Mononuclear cell (primary cell): ENCODE measurements at regions not wholly inside any gene's neighbourhood (a gene's known extent, or its start where the extent isn't known, plus 50 kb on each side); places are given as distances from the start of the nearest gene placed in this dataset.

Source experiments
- H3K27me3 ChIP-seq: 2 replicates; pipeline ENCODE4 v1.6.0; 2011; ENCODE audit warnings: low read length, control low read depth; ENCODE audit not compliant: insufficient read depth
- H3K4me1 ChIP-seq: 2 replicates; pipeline ENCODE4 v1.5.1; 2011; ENCODE audit warnings: mild to moderate bottlenecking, low read length, control low read depth; ENCODE audit not compliant: insufficient read depth
- H3K4me3 ChIP-seq: 2 replicates; pipeline ENCODE4 v1.5.1; 2011; ENCODE audit warnings: mild to moderate bottlenecking, low read length, moderate library complexity
- H3K9me3 ChIP-seq: 2 replicates; pipeline ENCODE4 v1.5.1; 2011; ENCODE audit warnings: low read depth, mild to moderate bottlenecking, control low read depth, low read length

DNA sequence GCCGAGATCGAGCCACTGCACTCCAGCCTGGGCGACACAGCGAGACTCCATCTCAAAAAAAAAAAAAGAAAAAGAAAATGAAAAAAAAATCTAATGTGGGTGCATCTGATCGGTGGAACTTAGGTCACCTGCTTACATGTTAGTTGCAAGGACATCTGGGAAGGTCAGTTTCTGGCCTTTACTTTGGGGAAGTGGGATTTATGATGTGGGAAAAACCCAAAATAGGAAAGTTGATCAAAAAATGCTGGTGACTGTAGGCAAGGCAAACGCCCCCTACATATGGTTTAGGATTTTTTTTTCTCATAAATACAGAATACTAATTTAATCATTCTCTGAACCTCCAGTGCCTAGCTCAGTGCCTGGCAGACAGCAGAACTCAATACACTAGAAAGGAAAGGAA, 69.2 kb upstream of the PIM1 start:
- no peaks in the 10 kb centered on the region for H3K9me3 ChIP-seq
- no peaks in the 10 kb centered on the region for H3K27me3 ChIP-seq
- peaks cover 40% of the 10 kb centered on the region for H3K4me1 ChIP-seq
- no peak overlapping the region for H3K4me3 ChIP-seq

GRCh38 chr6:37101991-37102298, 68.0 kb upstream of the PIM1 start:
- no peaks in the 10 kb centered on the region for H3K9me3 ChIP-seq
- H3K27me3 ChIP-seq = no peaks in the 10 kb centered on the region
- H3K4me1 ChIP-seq = peaks cover 40% of the 10 kb centered on the region
- H3K4me3 ChIP-seq = no peak overlapping the region

- Histone ChIP-seq H3K27me3 (no peaks in the 10 kb centered on the region), H3K4me1 (peaks cover 40% of the 10 kb centered on the region), H3K4me3 (peak overlapping the region; percentile 25), H3K9me3 (no peaks in the 10 kb centered on the region)
These were observed 67.4 kb upstream of the PIM1 start for GRCh38 chr6:37102299-37103168.

GRCh38 chr6:37103169-37104039, 66.5 kb upstream of the PIM1 start:
- no peaks in the 10 kb centered on the region for H3K9me3 ChIP-seq
- H3K4me1 ChIP-seq = peaks cover 40% of the 10 kb centered on the region
- H3K27me3 ChIP-seq = no peaks in the 10 kb centered on the region
- peak overlapping the region; percentile 25 for H3K4me3 ChIP-seq

- Histone ChIP-seq H3K4me3 (no peak overlapping the region), H3K4me1 (peaks cover 33% of the 10 kb centered on the region), H3K27me3 (no peaks in the 10 kb centered on the region), H3K9me3 (no peaks in the 10 kb centered on the region)
These were observed 65.2 kb upstream of the PIM1 start for GRCh38 chr6:37104824-37105147.

DNA sequence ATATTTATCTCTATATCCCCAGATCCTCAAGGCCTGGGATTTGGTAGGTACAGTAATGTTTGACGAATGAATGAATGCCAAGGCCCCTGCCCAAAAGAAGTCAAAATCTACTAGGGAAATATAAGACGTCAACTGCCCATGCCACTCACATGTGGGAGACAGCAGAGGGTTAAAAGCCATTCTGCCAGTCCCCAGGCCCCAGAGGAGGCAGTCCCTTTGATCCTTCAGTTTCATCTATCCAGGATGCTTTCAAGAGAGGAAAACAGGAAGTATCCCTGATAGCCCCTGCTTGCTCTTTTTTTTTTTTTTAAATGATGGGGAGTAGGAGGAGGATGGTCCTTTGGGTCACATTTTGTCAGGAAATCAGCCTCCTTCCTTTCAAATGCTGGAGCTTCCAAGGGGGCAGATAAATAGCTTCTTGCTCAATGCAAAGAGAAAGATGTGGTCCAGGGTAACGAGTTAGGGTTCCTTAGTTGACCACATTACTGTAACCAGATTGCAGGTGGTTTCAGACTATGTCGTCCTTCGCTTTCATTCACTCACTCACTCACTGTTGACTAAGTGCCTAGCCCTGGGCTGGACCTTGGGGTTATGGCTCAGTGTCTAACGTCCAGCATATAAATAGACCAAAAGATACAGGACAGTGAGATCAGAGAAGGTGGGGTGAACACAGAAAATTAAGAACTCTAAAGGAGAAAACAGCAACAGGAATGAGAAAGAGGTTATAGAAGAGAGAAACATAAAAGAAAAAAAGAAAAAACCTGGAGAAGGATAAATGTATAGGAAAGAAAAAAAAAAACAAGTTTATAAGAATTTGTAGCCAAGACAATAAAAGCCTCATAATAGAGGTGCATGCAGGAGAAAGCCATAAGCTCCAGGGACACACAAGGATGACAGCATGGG, 64.6 kb upstream of the PIM1 start:
- no peaks in the 10 kb centered on the region for H3K27me3 ChIP-seq
- no peaks in the 10 kb centered on the region for H3K9me3 ChIP-seq
- H3K4me1 ChIP-seq = peaks cover 32% of the 10 kb centered on the region
- H3K4me3 ChIP-seq = no peak overlapping the region

GRCh38 chr6:37106051-37106363, 63.9 kb upstream of the PIM1 start:
- Histone ChIP-seq H3K4me3 (no peak overlapping the region), H3K9me3 (no peaks in the 10 kb centered on the region), H3K27me3 (no peaks in the 10 kb centered on the region), H3K4me1 (peaks cover 32% of the 10 kb centered on the region)

DNA sequence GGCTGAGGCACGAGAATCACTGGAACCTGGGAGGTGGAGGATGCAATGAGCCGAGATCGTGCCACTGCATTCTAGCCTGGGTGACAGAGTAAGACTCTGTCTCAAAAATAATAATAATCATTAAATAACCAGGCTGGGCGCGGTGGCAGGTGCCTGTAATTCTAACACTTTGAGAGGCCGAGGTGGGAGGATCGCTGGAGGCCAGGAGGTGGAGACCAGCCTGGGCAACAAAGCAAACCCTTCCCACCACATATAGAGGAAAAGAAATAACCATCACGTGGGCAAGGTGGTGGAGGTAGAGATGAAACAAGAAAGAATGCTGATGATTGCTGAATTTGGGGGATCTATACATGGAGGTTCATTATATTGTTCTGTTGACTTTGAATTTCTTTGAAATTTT, 63.4 kb upstream of the PIM1 start:
- Histone ChIP-seq H3K4me1 (peaks cover 32% of the 10 kb centered on the region), H3K9me3 (no peaks in the 10 kb centered on the region), H3K27me3 (no peaks in the 10 kb centered on the region), H3K4me3 (no peak overlapping the region)

- Histone ChIP-seq H3K4me1 (peaks cover 27% of the 10 kb centered on the region), H3K4me3 (no peak overlapping the region), H3K9me3 (no peaks in the 10 kb centered on the region), H3K27me3 (no peaks in the 10 kb centered on the region)
These were observed 62.9 kb upstream of the PIM1 start for GRCh38 chr6:37106982-37107491.

DNA sequence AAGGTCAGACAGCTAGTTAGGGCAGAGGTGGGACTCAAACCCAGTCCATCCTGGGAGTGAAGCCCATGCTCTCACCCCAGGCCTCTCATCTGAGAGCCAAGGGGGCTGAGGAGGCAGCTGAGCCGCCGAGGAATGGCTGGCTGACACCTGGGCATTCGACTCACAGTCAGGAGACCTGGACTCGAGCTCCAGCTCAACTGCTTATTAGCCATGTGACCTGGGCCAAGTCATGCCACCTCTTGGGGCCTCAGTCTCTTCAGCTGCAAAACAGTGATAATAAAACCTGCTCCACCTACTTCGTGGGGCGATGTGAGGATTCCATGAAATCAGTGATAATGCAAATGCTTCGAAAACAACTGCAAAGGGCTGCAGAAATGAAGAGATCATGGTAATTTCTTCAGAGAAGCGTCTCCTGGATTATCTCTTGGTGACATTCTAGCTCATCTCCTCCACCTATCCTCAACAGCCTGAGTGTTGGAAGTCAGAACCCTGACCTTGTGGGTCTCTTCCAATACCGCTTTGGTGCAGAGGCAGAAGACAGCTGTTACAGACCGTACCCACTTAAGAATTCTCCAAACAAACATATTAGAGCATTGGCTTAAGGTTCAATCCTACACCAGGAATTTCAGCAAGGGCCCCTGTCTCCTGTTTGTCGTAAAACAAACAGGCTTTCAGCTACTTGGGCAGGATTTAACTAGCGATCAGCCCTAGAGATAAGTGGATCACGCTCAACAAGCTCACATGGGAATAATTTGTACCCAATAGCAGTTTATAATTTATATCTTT, 60.0 kb upstream of the PIM1 start:
- Histone ChIP-seq H3K4me1 (no peaks in the 10 kb centered on the region), H3K9me3 (no peaks in the 10 kb centered on the region), H3K27me3 (no peaks in the 10 kb centered on the region), H3K4me3 (no peak overlapping the region)

- no peak overlapping the region for H3K4me3 ChIP-seq
These were observed 59.2 kb upstream of the PIM1 start for GRCh38 chr6:37110500-37111461.

GRCh38 chr6:37113976-37114375, 56.0 kb upstream of the PIM1 start:
- Histone ChIP-seq H3K4me3 (no peak overlapping the region), H3K9me3 (no peaks in the 10 kb centered on the region), H3K27me3 (no peaks in the 10 kb centered on the region), H3K4me1 (no peaks in the 10 kb centered on the region)

More at GRCh38 chr6:37110500-37111461, 59.2 kb upstream of the PIM1 start:
- Histone ChIP-seq H3K9me3 (no peaks in the 10 kb centered on the region), H3K27me3 (no peaks in the 10 kb centered on the region), H3K4me1 (no peaks in the 10 kb centered on the region)

DNA sequence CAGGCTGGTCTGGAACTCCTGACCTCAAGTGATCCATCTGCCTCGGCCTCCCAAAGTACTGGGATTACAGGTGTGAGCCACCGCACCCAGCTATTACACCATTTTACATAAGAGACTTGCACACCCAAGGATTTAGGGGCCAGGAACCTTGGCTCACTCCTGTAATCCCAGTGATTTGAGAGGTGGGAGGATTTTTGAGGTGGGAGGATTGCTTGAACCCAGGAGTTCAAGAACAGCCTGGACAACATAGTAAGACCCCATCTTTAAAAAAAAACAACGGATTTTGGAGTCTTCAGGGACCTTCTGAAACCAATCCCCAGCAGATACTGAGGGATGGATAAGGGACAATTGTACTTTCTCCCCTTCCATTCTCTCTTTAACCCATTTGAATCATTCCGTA, 55.3 kb upstream of the PIM1 start:
- no peaks in the 10 kb centered on the region for H3K4me1 ChIP-seq
- no peak overlapping the region for H3K4me3 ChIP-seq

More for the DNA sequence above, 55.3 kb upstream of the PIM1 start:
- Histone ChIP-seq H3K9me3 (no peaks in the 10 kb centered on the region), H3K27me3 (no peaks in the 10 kb centered on the region)
